Activated naive CD8-positive, alpha-beta T cell treated with anti-CD3 and anti-CD28 coated beads, Interleukin-2, amount 10 ng/mL, durations not matched to agents 7 days and 5 days (primary cell): ENCODE measurements at regions not wholly inside any gene's neighbourhood (a gene's known extent, or its start where the extent isn't known, plus 50 kb on each side); places are given as distances from the start of the nearest gene placed in this dataset.

Experiments
- ATAC-seq: fragments of 150-1000 bp; cut with Tn5 transposase; one replicate; pipeline ENCODE4 v1.10.0; 2021; ENCODE audit warnings: low read depth, moderate library complexity
- POLR2A ChIA-PET: fragments of 350-600 bp; sonication (Branson Sonifier 250); formaldehyde crosslinking; loops from one replicate; lab custom pipeline; 2021; ENCODE audit warnings: antibody characterized with exemption; lab: Charles Lee
- DNase-seq: peaks from one replicate; pipeline ENCODE4 v3.0.0; 2021
- H3K27ac Mint-ChIP-seq: one replicate; pipeline ENCODE4 v1.8.0; 2022; ENCODE audit warnings: mild to moderate bottlenecking, mixed read lengths
- H3K27me3 Mint-ChIP-seq: one replicate; pipeline ENCODE4 v1.8.0; 2022; ENCODE audit warnings: mild to moderate bottlenecking, moderate library complexity, mixed read lengths
- H3K36me3 Mint-ChIP-seq: one replicate; pipeline ENCODE4 v1.8.0; 2021; ENCODE audit warnings: mild to moderate bottlenecking, mixed read lengths
- H3K4me1 Mint-ChIP-seq: one replicate; pipeline ENCODE4 v1.8.0; 2021; ENCODE audit warnings: mixed read lengths
- H3K4me3 Mint-ChIP-seq: one replicate; pipeline ENCODE4 v1.8.0; 2022; ENCODE audit warnings: mild to moderate bottlenecking, moderate library complexity, mixed read lengths
- H3K9me3 Mint-ChIP-seq: one replicate; pipeline ENCODE4 v1.8.0; 2021; ENCODE audit warnings: mixed read lengths

DNA sequence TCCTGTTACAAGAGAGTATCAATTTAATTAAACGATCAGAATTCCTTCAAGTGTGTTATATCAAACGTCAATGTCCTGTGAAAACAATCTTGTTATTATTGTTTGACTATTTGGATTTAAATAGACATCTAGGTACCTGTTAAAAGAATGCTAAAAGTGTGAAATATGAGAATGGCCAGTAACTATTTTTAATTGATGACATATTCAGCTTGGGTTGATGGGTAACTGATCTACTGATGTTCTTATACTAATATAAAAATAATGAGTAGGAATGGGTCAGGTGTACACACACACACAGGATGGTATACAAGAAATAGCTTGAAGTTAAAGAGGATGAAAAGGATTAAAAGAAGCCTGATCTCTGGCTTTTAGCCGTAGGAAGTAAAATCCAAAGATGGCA is 146.0 kb downstream of the SLC38A4 start:
- POLR2A ChIA-PET: no interaction called here
- Mint-ChIP-seq H3K36me3 (peaks cover 10% of the 10 kb centered on the region), H3K27me3 (no peaks in the 10 kb centered on the region), H3K27ac (no peak overlapping the region), H3K9me3 (peaks cover 7% of the 10 kb centered on the region), H3K4me3 (no peak overlapping the region), H3K4me1 (peaks cover 6% of the 10 kb centered on the region)
- ATAC-seq (no peak), DNase-seq (no peak)

DNA sequence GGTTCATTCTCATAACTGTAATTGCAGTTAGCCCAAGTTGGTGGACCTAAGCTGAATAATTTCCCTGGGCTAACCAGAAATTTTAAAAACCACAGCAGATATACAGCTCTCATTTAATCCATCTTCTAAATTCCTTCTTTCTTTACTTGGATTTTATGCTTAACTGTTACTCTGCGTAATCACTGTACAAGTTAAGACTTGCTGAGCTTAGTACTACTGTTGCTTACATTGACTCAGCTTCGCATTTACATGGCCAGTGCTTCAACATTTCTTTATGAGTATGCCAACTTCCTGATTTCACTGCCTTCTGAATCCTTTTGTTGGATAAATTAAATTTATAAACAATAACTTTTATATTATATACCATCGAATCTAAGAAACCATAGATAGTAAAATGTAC is 147.4 kb downstream of the SLC38A4 start:
- H3K27ac Mint-ChIP-seq: no peak overlapping the region
- H3K4me1 Mint-ChIP-seq: peaks cover 6% of the 10 kb centered on the region
- H3K36me3 Mint-ChIP-seq: peaks cover 3% of the 10 kb centered on the region
- POLR2A ChIA-PET: no interaction called here
- no peak for ATAC-seq
- H3K9me3 Mint-ChIP-seq: peaks cover 2% of the 10 kb centered on the region
- no peak overlapping the region for H3K4me3 Mint-ChIP-seq
- no peak for DNase-seq
- no peaks in the 10 kb centered on the region for H3K27me3 Mint-ChIP-seq

DNA sequence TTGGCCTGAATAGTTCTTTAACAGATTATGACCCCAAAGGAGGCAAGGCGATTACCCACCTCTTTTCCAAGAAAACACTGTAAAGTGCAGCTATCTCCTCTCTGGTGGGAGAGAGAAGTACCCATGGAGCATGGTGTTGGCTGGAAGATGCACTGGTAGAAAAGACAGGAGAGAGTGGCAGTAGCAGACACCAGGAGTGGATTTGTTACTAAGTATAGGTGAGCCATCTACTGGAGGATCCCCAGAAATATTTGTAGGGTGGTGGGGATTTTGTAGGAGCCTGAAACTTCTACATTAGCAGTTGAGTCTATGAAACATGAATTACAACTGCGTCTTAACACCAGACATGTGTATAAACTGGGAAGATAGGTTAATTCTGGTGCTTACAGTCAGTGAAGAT is 148.0 kb downstream of the SLC38A4 start:
- H3K27ac Mint-ChIP-seq: no peak overlapping the region
- H3K27me3 Mint-ChIP-seq: no peaks in the 10 kb centered on the region
- peak; percentile 18 for ATAC-seq
- H3K4me1 Mint-ChIP-seq: peaks cover 6% of the 10 kb centered on the region
- H3K36me3 Mint-ChIP-seq: no peaks in the 10 kb centered on the region
- no peak overlapping the region for H3K4me3 Mint-ChIP-seq
- DNase-seq: no peak
- H3K9me3 Mint-ChIP-seq: no peaks in the 10 kb centered on the region
- POLR2A ChIA-PET: no interaction called here

DNA sequence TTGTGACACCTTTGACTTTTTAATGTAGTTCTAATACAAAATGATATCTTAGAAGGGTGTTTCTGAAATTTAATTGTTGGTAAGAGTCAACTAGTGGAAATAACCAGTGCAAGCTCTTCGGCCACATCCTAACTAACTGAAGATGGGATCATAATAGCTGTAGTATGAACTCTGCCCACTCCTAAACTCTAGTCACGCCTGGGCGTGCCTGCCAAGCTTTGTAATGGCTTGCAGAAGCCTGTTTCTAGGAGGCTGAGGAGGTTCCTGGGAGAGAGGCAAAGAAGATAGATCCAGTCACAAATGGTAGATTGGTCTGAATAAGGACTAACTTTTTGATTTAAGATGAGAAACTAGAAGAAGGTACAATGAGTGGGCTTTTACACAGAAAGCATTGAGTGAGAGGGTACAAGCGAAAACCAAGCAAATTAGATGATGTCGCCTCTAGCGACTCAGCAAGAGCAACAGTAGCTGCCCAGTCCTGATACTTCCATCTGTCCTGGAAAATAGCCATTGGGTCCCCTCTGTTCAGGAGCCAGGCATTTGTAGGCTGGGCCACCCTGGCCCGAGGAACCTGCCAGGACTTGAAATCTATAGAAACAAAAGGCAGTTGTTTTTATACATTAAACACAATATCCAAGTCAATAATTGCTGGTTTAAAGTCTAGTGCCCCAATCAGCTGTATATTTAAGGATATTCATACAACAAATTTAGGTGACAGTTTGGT is 148.8 kb downstream of the SLC38A4 start:
- Mint-ChIP-seq H3K36me3 (no peaks in the 10 kb centered on the region), H3K27ac (no peak overlapping the region), H3K9me3 (no peaks in the 10 kb centered on the region), H3K27me3 (no peaks in the 10 kb centered on the region), H3K4me3 (no peak overlapping the region), H3K4me1 (peaks cover 6% of the 10 kb centered on the region)
- ATAC-seq (no peak), DNase-seq (no peak)
- POLR2A ChIA-PET: no interaction called here

DNA sequence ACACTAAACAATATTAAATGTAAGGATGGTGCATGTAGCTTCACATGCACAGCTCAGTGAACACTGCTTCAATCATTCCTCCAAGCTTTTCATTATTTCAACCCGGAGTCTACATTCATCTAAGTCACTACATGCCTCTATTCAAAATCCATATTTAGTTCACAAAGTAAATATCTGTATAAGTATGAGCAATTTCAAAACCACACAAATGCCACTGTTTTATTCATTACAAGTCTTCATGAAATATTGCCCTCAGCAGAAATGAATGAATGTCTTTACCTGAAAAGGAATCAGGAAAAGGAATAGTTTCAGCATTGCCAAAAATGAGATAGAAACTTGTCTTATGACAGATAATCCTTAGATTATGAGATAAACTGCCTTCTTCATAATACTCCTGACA is 149.4 kb downstream of the SLC38A4 start:
- H3K36me3 Mint-ChIP-seq: no peaks in the 10 kb centered on the region
- no peaks in the 10 kb centered on the region for H3K27me3 Mint-ChIP-seq
- no peak overlapping the region for H3K4me3 Mint-ChIP-seq
- no peak for ATAC-seq
- POLR2A ChIA-PET: interaction anchor here (0.8 kb wide), 1 partner anchor 407 kb away, joined by 3 read pairs; the partner anchor contains the start of gene SLC38A1
- DNase-seq: no peak
- no peaks in the 10 kb centered on the region for H3K9me3 Mint-ChIP-seq
- H3K27ac Mint-ChIP-seq: no peak overlapping the region
- H3K4me1 Mint-ChIP-seq: peaks cover 6% of the 10 kb centered on the region

DNA sequence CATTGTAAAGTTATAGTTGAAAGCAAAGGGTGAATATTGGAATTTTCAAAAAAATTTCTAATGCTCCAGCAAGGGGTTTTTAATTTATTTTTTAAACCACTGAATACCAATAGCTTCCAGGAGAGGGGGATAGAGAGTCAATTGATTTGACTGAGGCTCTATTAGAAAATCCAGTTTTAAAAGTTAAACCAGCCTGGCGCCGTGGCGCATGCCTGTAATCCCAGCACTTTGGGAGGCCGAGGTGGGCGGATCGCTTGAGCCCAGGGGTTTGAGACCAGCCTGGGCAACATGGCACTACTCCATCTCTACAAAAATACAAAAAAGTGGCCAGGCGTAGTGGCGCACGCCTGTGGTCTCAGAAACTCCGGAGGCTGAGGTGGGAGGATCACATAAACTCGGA is 150.1 kb downstream of the SLC38A4 start:
- no peaks in the 10 kb centered on the region for H3K27me3 Mint-ChIP-seq
- H3K4me3 Mint-ChIP-seq: no peak overlapping the region
- H3K4me1 Mint-ChIP-seq: peaks cover 5% of the 10 kb centered on the region
- H3K36me3 Mint-ChIP-seq: no peaks in the 10 kb centered on the region
- ATAC-seq (no peak), DNase-seq (no peak)
- H3K9me3 Mint-ChIP-seq: no peaks in the 10 kb centered on the region
- H3K27ac Mint-ChIP-seq: no peak overlapping the region
- POLR2A ChIA-PET: interaction anchor here (0.6 to 0.8 kb wide), 2 partner anchors 192 to 407 kb away, joined by 3 read pairs; partner anchors contain the start of gene SLC38A1

DNA sequence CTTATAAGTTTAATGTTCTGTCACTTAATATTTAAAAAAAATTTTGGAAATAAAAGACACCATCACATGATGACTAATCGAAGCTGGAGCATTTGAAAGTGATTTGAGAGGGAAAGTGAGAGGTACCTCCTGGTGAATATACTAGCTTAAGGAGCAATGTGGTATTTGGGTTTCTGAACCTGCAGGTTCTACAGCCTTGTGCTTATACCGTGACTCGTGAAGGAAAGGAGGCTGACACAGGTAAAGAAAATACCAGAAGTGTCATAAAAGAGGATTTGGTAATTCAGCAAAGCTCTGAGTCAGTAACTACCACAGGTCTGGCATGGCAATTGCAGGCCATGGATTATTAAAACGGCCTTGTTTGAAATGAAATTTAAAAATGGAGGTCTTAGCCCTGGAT is 151.0 kb downstream of the SLC38A4 start:
- H3K9me3 Mint-ChIP-seq: peaks cover 5% of the 10 kb centered on the region

DNA sequence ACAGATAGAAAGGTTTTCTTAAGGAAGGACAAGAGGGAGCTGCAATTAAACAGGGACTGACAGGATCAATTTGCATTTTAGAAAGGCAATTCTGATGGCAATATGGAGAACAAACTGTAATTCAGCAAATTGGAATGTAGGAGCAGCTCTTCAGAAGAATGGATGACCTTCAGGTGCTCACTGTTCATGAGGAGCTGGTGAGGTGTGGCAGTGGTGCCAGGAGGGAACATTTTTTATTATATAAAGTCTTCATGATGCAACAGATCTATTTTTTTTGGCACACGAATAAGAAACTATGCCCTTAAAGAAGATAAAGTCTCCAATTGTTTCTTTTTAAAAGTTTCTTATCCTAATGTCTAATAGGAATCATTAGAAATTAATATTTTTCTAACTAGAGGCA is 151.7 kb downstream of the SLC38A4 start:
- ATAC-seq: no peak
- POLR2A ChIA-PET: no interaction called here
- peaks cover 1% of the 10 kb centered on the region for H3K4me1 Mint-ChIP-seq
- H3K9me3 Mint-ChIP-seq: peaks cover 5% of the 10 kb centered on the region
- no peaks in the 10 kb centered on the region for H3K27me3 Mint-ChIP-seq
- DNase-seq: no peak
- H3K4me3 Mint-ChIP-seq: no peak overlapping the region
- no peak overlapping the region for H3K27ac Mint-ChIP-seq
- H3K36me3 Mint-ChIP-seq: peaks cover 9% of the 10 kb centered on the region

More for the DNA sequence above, 151.0 kb downstream of the SLC38A4 start:
- no peak overlapping the region for H3K4me3 Mint-ChIP-seq
- ATAC-seq (no peak), DNase-seq (no peak)
- peaks cover 7% of the 10 kb centered on the region for H3K36me3 Mint-ChIP-seq
- peaks cover 1% of the 10 kb centered on the region for H3K4me1 Mint-ChIP-seq
- H3K27me3 Mint-ChIP-seq: no peaks in the 10 kb centered on the region
- POLR2A ChIA-PET: no interaction called here
- H3K27ac Mint-ChIP-seq: no peak overlapping the region

DNA sequence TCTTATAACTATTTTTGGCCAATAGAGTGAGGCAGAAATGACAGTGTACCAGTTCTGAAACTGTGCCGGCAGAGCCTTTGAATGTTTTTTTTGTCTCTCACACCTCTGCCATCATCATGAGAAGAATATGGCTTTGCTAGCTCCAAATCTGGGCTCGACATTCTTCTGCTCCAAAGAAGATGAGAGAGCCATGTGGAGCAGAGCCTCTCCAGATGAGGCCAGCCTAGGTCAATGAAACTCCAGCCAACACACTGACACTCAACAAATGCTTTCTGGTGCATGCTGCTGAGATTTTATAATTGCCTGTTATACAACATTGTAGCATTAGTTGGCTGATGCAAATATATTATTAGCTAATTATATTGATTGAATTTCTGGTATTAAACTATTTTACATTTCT is 154.7 kb downstream of the SLC38A4 start:
- Mint-ChIP-seq H3K4me1 (peaks cover 1% of the 10 kb centered on the region), H3K4me3 (no peak overlapping the region), H3K27me3 (no peaks in the 10 kb centered on the region), H3K36me3 (peaks cover 9% of the 10 kb centered on the region), H3K27ac (no peak overlapping the region), H3K9me3 (peaks cover 9% of the 10 kb centered on the region)
- no peak for ATAC-seq
- DNase-seq: no peak
- POLR2A ChIA-PET: no interaction called here

DNA sequence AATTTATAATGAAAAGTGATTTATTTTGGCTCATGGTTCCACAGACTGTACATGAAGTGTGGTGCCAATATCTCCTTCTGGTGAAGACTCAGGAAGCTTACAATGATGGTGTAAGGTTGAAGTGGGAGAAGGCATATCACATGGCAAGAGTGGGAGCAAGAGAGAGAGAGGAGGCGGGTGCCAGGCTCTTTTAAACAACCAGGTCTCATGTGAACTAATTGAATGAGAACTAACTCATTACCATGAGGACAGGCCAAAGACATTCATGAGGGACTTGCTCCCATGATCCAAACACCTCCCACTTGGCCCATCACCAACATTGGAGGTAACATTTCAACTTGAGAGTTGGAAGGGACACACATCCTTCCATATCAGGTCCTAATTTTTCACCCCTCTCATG is 155.2 kb downstream of the SLC38A4 start:
- peaks cover 1% of the 10 kb centered on the region for H3K4me1 Mint-ChIP-seq
- peaks cover 9% of the 10 kb centered on the region for H3K9me3 Mint-ChIP-seq
- no peak overlapping the region for H3K27ac Mint-ChIP-seq
- H3K4me3 Mint-ChIP-seq: no peak overlapping the region
- H3K27me3 Mint-ChIP-seq: no peaks in the 10 kb centered on the region
- no peak for ATAC-seq
- POLR2A ChIA-PET: no interaction called here
- no peak for DNase-seq
- H3K36me3 Mint-ChIP-seq: peaks cover 9% of the 10 kb centered on the region

DNA sequence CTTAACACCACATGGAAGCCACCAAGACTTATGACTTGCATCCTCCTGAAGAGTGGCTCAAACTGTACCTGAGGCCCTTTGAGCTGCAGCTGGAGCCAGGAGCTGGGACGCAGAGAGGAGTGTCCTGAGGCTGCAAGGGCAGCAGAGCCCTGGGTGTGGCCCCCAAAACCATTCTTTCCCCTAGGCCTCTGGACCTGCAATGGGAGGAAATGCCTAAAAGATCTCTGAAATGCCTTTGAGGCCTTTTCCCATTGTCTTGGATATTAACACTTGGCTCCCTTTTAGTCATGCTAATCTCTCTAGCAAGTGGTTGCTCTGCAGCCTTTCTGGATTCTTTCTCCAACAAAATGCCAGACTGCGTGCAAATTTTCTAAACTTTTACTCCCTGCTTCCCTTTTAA is 156.1 kb downstream of the SLC38A4 start:
- no peak for DNase-seq
- no peak overlapping the region for H3K4me3 Mint-ChIP-seq
- H3K27ac Mint-ChIP-seq: no peak overlapping the region
- no peaks in the 10 kb centered on the region for H3K27me3 Mint-ChIP-seq
- no peak for ATAC-seq
- H3K9me3 Mint-ChIP-seq: peaks cover 9% of the 10 kb centered on the region
- peaks cover 4% of the 10 kb centered on the region for H3K4me1 Mint-ChIP-seq
- H3K36me3 Mint-ChIP-seq: peaks cover 9% of the 10 kb centered on the region
- POLR2A ChIA-PET: no interaction called here

DNA sequence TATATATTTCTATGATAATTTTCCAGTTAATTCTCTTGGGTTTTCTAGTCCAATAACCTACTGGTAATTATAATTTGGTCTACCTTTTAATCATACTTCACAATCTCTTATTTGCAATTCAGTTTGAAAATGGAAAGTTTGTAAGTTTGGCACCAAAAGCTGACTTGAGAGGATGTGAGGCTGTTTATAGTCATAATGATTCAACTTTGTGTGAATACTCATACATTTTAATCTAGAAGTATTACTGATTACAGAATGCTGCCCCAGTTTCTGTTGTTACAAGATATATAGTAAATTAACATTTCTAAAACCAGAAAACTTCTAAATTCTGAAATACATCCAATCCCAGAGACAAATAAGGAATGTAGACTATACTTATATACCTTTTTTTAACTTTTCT is 158.2 kb downstream of the SLC38A4 start:
- POLR2A ChIA-PET: no interaction called here
- Mint-ChIP-seq H3K36me3 (peaks cover 9% of the 10 kb centered on the region), H3K27me3 (no peaks in the 10 kb centered on the region), H3K9me3 (peaks cover 9% of the 10 kb centered on the region), H3K4me3 (no peak overlapping the region), H3K27ac (no peak overlapping the region), H3K4me1 (peaks cover 5% of the 10 kb centered on the region)
- DNase-seq (no peak), ATAC-seq (no peak)

DNA sequence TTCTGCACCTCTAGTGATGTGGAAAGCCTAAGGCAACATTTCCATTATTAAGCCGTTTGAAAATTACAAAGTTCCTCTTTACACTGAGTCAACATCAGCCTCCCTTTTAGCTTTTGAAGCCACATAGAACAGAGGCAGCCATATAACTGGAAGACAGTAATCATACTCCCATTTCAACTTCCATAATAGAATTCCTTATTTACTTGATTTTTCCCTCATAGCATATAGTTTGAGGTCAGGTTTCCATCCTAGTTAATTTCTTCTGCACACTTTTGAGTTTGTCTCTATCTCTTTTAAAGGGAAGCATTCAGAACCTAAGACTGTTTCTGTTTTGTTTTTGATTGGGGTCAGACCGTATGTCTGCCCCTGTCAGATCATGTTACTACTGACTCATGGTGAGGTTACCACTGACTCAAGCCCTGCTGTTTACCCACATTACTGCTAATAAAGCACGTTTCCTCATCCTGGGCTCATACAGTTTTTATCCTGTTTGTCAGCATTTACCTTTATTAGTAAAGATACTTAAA is 161.0 kb downstream of the SLC38A4 start:
- POLR2A ChIA-PET: no interaction called here
- no peaks in the 10 kb centered on the region for H3K27me3 Mint-ChIP-seq
- peaks cover 2% of the 10 kb centered on the region for H3K36me3 Mint-ChIP-seq
- ATAC-seq: peak; percentile 63
- H3K4me1 Mint-ChIP-seq: peaks cover 20% of the 10 kb centered on the region
- no peak overlapping the region for H3K4me3 Mint-ChIP-seq
- peaks cover 5% of the 10 kb centered on the region for H3K9me3 Mint-ChIP-seq
- H3K27ac Mint-ChIP-seq: no peak overlapping the region
- no peak for DNase-seq

DNA sequence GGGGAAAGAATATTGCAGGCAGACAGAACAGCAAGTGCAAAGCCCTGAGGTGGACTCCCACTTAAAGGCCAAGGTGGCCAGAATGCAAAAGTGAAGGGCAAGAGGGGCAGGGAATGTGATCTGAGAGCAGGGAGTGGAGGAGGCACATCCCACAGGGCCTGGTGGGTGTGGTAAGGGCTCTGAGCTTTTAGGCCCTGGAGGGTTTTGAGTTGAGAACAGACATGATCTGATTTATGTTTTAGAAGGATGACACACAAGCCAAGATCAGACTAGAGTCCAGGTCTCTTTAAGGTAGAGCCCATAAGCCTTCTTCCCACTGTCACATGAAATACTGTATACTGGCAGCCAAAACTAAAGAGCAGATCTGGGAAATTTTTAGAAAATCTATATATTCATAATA is 162.5 kb downstream of the SLC38A4 start:
- no peak for DNase-seq
- Mint-ChIP-seq H3K27ac (no peak overlapping the region), H3K4me1 (peaks cover 27% of the 10 kb centered on the region), H3K27me3 (no peaks in the 10 kb centered on the region), H3K36me3 (no peaks in the 10 kb centered on the region), H3K4me3 (no peak overlapping the region), H3K9me3 (no peaks in the 10 kb centered on the region)
- POLR2A ChIA-PET: no interaction called here
- ATAC-seq: no peak
